GM19328 (cell line): ENCODE measurements at regions not wholly inside any gene's neighbourhood (a gene's known extent, or its start where the extent isn't known, plus 50 kb on each side); places are given as distances from the start of the nearest gene placed in this dataset.
"Not testable (repeated sequence)": the region's sequence is repeated elsewhere in the genome, so short reads cannot be mapped to it uniquely, and the experiment has no call there.

ENCODE experiments used
- ATAC-seq: cut with Tn5 transposase; IDR thresholded peaks from one replicate; pipeline ENCODE4 v1.9.1; 2021; ENCODE audit warnings: mild to moderate bottlenecking, moderate library complexity; ENCODE audit not compliant: unreplicated experiment

GRCh38 chr6:85041376-85041775 lies 277.0 kb upstream of the TBX18 start:
- no peak for ATAC-seq

- ATAC-seq, result no peak
Measured at GRCh38 chr6:85037221-85037620, 272.8 kb upstream of the TBX18 start.

DNA sequence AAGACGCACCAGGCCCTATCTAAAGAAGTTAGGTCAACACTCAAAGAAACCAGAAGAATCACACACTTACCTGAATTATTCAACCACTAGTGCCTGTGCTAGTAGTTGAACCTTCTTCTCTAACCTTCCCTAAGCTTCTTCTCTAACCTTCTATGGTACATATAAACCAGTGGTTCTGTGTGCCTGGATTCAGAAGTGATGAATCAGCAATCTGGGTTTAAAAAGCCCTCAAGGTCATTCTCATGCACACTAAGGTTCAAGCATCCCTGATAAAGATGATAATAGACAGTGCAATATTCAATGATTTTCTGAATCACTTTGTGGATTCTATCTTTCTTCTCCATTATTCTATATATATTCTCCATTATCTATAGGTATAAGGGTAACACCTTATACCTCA lies 271.4 kb upstream of the TBX18 start:
- ATAC-seq, result no peak

GRCh38 chr6:85033547-85033946 lies 269.1 kb upstream of the TBX18 start:
- no peak for ATAC-seq

GRCh38 chr6:85026021-85026420 lies 261.6 kb upstream of the TBX18 start:
- no peak for ATAC-seq

GRCh38 chr6:85023721-85024120 lies 259.3 kb upstream of the TBX18 start:
- ATAC-seq, result no peak

DNA sequence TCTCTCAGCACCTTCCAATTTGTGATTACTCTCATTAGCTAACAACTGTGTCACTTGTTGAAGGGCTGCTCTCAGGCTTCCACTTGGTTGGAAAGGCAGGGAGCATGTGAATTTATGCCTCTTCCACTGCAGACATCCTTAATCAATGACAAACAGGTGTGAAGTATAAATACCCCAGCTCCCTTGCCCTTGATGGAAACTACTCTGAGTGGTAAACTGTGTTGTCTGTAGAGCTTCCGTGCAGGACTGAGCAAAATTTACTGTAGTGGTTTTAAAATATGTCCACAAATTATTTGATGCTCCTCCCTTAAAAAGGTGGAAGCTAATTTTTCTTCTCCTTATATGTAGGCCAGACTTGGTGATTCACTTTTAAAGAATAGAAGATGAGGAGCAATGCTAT lies 253.0 kb upstream of the TBX18 start:
- ATAC-seq, result no peak

DNA sequence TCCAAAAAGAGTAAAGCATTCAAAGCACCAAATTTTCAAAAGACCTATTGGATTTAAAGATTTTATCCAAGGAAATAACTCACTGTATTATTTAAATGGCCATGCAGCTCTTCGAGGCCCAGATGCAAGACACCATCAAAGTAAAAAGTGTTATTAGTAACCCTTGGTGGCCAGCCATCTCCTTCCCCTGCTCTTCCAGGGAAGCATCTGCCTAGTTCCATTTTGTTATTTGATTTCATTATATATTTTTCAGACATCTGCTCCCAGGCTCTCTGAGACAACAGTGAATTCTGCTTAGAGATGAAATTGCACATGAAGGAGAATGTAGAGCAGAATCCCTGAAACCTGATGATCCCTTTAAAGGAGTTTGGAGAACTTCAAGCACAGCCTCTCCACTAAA lies 252.3 kb upstream of the TBX18 start:
- ATAC-seq, result no peak

DNA sequence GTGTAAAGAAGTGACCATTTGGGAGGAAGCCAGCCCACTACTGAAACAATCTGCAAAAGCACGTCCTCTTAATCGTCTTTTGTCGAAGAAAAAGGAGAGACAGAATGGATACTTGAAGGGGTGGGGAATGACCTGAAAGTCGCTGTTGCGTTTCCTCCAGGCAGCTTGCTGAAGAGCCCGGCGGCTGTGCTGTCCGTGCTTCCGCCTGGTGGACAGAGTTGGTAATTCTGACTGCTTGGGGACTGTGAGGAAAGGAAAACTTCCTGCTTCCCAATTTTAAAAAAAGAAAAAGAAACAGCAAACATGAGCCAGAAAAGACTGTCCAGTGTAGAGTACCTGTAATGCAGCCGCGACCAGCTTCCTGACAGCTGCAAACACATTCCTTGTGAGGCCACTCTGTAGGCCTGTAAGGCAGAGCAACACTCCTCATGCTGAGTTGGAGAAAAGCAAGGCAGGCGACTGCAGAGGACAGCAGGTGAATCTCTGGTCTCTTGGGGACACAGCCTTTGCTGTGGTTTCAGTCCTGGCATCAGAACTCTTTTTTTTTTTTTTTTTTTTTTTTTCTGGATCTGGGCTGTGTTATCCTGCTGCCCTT lies 251.1 kb upstream of the TBX18 start:
- ATAC-seq, result peak; percentile 85

DNA sequence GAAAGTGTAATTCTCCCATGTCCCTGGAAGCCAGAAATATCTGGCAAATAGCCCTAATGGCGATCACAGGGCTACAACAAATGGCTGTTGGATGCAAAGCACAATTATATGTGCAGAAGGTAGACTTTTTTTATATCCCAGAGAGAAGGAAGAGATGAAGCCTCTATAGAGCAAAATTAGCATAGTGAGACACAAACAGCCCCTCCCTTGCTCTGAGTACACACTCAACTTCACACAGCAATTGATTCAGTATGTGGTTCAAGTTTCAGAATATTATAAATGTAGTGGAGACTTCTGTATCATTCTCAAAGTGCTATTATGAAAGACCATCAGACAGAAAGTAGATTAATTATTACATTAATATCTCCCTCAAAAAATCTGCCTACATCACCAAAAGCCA lies 246.5 kb upstream of the TBX18 start:
- ATAC-seq, result no peak

- ATAC-seq, result no peak
Measured at GRCh38 chr6:85008296-85009009, 244.1 kb upstream of the TBX18 start.

DNA sequence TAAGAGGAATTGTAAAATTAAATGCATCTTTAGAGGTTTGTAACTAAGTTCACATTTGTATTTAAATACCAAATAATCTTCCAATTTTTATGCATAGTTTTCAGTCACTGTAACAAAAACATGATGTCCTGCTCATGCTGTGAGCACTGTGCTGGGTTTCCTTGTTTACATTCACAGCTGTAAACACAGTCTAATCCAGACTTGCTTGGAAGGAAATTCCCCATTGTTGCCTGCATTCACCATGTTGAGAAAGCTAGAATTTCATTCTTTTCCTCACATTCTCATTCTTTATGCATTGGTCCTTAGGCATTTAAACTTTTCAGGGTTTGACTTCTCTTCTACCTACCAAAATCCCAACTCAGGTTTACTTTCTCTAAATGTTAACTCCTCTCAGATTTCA lies 242.0 kb upstream of the TBX18 start:
- ATAC-seq, result no peak

GRCh38 chr6:85005494-85005893 lies 241.1 kb upstream of the TBX18 start:
- no peak for ATAC-seq

- no peak for ATAC-seq
Measured at GRCh38 chr6:85004361-85004995, 240.1 kb upstream of the TBX18 start.

DNA sequence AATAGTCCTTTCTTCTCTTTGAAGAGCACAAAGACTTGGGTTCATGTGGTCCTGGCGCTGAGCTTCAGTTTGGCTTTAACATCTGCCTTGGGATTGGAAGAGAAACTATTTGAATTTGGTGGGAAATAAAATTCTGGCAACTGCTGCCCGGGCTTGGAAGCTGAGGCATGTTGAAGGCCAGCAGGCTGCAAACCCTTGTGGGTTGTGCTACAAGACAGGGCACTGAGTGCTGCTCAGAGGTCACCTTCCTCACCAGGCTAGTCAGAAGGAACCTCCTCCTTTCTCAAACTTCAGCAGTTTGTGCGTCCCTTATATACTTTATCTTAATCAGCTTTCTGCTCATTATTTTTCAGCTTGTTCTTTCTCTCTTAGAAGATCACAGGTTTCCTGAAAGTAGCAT lies 238.4 kb upstream of the TBX18 start:
- no peak for ATAC-seq

DNA sequence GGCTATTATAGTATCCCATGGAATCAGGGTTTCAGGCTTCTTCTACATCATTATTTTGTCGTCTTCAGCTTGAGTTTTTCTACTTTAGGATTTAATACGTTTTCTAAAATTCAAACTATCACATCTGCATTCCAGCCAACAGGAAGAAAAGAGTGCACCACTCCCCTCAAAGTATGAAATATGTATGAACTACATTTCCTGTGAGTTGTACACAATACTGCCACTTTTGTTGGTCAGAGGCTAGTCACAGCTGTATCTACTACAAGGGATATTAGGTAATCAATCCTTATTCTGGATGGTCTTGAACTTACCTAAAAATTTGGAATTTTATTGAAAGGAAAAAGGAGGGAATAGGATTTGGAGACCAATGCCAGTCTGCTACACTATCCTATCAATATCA lies 235.6 kb upstream of the TBX18 start:
- no peak for ATAC-seq

DNA sequence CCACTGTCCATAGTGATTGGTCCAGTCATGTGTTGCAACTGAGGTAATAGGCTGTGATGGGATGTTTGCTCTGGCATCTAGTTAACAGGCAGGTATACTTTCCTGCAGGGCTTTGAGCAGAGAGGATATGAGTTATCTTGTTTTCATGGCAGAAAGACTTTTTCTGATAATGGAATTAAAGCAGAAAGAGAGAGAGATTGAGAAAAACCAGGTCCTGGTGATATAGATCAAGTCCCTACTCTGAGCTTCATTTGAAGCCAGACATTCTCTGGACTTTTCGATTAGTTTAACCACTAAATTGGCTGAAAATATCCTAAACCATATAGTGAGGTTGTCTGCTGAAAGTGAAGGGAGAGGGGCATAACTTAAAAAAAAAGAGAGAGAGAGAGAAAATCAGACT lies 233.8 kb upstream of the TBX18 start:
- no peak for ATAC-seq

GRCh38 chr6:84988766-84989165 lies 224.4 kb upstream of the TBX18 start:
- ATAC-seq, result not testable (repeated sequence)

DNA sequence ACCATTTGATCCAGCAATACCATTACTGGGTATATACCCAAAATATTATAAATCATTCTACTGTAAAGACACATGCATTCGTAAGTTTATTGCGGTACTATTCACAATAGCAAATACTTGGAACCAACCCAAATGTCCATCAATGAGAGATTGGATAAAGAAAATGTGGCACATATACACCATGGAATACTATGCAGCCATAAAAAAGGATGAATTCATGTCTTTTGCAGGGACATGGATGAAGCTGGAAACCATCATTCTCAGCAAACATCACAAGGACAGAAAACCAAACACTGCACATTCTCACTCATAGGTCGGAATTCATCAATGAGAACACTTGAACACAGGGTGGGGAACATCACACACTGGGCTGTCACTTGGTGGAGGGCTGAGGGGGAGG lies 221.1 kb upstream of the TBX18 start:
- not testable (repeated sequence) for ATAC-seq

DNA sequence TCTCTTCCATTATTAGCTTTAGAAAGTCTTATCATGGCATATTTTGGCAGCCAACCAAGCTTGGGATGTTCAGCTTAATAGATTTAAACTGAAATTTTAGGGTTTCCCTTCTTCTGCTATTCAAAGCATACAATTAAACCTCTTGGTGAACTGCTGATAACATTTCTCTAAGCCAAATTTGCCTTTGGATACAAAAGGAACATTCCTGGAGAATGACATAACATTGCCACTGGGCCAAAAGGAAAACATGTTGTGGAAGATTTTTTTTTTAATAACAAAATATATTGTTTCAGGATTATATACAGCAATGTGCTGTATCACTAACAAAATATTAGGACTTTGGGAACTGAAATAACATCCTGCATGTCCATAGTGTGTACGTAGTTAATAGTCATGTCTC lies 215.1 kb upstream of the TBX18 start:
- no peak for ATAC-seq

GRCh38 chr6:84977363-84977705 lies 212.9 kb upstream of the TBX18 start:
- ATAC-seq, result no peak

GRCh38 chr6:84976526-84977362 lies 212.3 kb upstream of the TBX18 start:
- no peak for ATAC-seq
